Activated CD8-positive, alpha-beta memory T cell treated with anti-CD3 and anti-CD28 coated beads, Interleukin-2, amount 50 U/mL, for 24 hours (primary cell): ENCODE measurements at regions not wholly inside any gene's neighbourhood (a gene's known extent, or its start where the extent isn't known, plus 50 kb on each side); places are given as distances from the start of the nearest gene placed in this dataset.
A peak's percentile ranks its signal among the peaks of the same experiment; 100 is the strongest.

Source experiments
- DNase-seq: peaks from one replicate; pipeline ENCODE4 v3.0.0-alpha.2; 2020; ENCODE audit errors: extremely low read depth

DNA sequence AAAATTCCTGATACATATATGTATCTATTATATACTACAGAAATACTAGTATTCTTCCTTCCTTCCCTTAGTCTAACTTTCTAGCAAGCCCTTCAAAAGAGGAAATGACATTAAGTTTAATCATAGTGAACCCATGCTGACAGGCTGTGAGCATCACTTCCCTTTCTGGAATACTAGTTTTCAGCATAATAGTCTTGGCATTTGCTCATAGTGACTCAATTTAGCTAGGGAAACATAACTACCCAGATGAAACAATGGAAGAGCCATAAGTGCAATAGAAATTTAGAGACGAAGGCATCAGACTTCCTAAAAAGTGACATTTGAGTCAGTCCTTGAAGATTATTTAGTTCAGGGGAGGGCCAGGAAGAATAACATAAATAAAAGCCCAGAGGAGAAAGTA, 184.5 kb upstream of the CRY1 start:
- no peak for DNase-seq

DNA sequence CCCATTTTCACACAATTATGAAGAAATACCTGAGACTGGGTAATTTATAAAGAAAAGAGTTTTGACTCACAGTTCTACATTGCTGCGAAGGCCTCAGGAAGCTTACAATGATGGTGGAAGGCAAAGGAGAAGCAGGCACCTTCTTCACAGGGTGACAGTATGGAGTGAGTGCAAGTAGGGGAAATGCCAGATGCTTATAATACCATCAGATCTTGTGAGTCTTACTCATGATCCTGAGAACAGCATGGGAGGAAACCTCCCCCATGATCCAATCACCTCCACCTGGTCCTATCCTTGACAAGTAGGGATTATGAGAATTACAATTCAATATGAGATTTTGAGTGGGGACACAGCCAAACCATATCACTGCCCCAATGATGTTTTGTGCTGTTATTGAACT, 189.3 kb upstream of the CRY1 start:
- DNase-seq, result no peak

DNA sequence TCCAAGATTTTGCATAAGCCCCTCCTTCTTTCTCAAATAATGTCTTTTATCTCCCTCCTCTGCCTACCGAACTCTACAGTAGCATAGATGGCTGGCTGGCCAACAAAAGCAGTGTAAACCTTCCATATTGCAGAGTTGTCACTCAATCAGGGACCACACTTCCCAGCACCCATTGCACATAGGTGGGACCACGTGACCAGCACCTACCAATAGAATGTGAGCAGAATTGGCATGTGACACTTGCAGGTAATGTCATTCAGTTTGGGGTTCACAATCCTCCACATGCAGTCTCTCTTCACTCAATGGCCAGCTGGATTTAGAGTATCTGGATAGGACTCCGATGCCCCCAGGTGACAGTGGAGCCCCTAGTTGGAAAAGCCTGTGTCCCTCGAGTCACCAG, 190.3 kb upstream of the CRY1 start:
- no peak for DNase-seq

DNA sequence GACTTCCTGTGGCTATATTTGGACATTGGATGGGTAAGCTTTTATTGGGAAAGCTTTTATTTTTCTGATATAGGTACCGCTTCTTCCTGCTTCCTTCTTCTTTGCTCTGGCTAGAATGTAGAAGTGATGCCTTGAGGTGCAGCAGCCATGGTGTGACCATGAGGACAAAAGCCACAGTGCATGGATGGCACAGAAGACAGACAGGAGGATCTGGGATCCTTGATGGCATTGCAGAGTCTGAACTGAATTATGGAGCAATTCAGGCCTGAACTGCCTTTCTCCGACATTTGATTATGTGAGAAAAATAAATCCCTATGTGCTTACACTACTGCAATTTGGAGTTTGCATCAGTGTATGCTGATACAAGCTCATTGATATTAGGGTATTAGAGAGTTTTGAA, 191.3 kb upstream of the CRY1 start:
- DNase-seq, result no peak

DNA sequence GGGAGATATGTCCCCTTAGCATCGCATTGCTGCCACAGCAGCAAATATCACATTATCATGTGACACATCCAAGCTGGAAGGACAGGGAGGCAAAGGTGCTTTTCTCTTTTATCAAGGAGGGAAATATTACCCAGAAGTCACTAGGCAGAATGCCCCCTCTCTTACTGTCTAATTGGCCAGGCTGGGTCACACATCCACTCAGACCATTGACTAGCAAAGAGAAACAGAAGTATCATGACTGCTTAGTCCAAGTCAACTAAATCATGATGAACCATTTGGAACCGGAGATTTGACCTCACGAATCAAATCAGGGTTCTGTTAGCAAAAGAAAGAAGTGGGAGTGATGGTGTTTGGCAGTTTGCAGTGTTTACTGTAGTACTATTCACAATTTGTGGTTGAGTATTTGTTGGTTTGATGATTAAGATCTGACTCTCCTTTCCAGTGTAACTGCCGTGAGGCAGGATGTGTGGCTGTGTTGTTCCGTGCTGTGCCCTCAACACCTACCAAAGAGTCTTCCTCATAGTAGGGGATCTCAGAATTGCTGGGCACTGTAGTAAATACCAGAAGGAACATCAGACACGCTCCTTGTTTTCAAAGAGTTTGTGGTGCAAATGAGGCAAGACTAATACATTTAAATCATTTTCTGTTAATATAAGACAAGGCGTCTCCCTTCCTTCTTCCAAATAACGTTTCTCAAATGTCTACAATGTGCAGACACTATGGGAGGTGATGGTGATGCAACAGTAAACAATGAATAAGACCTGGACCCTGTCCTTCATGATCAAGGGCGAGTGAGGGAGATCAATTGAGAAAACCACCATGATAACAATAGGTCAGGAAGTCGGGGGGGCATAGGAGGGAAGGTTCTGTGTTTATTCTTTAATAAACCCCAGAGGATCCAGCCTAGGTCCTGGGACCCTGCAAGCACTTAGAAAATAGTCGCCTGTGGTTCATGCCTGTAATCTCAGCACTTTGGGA, 194.4 kb upstream of the CRY1 start:
- DNase-seq, result no peak

DNA sequence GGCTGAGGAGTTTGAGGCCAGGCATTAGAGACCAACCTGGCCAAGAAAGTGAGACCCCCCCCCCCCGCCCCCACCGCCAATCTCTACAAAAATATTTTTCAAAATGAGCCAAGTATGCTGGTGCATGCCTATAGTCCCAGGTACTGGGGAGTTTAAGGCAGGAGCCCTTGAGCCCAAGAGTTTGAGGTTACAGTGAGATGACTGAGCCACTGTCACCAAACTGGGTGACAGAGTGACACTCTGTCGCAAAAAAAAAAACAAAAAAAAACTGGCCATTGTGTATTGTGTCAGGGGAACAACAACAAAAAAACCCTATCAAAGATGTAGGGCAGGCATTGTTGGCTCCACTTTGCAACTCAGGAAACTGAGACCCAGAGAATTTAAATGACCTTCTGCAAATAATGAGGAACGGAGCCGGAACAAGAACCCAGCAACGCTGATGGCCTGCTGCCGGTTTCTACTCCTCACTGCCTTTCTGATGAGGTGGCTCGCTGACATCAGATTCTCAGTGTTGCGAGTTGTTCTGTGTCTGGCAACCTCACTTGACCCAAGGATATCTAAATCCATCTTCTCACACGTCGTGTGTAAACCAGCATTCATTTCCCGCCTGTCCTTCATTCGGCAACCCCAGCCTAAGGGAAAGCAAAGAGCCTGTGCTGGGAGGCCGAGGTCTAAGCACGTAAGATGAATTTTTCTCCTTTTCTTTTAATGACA, 195.2 kb upstream of the CRY1 start:
- no peak for DNase-seq

DNA sequence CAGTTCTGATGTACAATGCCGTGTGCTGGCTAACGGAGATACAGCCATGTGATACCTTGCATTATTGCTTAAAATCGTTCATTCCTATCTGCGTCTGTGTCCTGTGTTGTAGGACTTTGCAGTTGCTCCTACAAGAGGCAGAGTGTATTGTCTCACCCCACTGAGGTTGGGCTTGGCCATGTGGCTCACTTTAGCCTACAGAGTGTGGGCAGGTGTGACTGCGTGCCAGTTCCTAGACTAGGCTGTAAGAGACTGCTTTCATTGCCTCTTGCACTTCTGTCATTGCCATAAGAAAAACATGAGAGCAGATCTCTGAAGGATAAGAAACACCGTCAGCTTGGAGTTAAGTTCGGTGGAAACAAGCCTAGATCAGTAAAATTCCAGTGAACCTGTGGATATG, 197.7 kb upstream of the CRY1 start:
- no peak for DNase-seq

DNA sequence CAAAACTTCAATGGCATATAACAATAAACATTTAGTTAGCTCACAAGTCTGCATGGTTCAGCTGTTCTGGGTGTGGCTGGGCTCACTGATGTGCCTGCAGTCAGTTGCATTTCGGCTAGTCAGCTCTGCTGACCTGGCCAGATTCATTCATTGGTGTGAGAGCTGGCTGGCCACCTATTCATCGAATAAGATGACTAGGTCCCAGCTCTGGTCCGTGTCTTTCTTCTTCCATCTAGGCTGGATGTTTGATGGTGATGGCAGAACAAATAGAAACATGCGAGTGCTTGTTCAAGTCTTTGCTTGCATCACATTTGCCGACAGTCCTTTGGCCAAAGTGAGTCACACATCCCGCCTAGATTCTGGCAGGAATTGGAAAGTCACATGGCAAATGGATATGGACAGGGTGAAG, 203.3 kb upstream of the CRY1 start:
- DNase-seq, result no peak

DNA sequence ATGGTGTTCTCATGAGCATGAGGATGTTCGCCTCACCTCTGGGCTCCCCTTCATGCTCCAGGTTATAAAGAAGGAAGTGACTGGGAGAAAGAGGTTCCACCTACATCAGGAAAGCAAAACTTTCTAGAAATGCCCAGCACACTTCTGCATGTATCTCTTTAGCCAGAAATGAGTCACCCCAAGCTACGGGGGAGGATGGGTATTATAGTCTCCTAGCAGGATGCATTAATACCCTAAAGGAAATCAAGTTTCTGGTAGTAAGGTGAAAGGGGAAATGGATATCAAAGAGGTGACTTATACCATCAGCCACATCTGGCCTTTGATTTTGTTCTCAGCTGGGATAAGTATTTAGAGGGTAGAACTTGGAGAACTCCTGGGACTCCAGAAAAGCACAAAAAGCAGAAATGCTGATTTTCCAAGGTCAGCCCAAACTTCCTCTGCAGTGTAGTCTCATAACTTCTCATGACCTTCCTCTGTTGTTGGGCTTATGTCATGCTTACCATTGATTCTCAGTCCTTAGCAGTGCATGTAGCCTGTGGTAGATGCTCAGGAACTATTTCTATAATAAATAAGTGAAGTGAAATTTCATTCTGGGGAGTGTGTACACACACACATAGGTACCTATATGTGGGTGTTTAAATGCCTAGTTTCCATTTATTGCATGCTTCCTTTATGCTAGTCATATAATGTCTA, 209.4 kb upstream of the CRY1 start:
- no peak for DNase-seq

DNA sequence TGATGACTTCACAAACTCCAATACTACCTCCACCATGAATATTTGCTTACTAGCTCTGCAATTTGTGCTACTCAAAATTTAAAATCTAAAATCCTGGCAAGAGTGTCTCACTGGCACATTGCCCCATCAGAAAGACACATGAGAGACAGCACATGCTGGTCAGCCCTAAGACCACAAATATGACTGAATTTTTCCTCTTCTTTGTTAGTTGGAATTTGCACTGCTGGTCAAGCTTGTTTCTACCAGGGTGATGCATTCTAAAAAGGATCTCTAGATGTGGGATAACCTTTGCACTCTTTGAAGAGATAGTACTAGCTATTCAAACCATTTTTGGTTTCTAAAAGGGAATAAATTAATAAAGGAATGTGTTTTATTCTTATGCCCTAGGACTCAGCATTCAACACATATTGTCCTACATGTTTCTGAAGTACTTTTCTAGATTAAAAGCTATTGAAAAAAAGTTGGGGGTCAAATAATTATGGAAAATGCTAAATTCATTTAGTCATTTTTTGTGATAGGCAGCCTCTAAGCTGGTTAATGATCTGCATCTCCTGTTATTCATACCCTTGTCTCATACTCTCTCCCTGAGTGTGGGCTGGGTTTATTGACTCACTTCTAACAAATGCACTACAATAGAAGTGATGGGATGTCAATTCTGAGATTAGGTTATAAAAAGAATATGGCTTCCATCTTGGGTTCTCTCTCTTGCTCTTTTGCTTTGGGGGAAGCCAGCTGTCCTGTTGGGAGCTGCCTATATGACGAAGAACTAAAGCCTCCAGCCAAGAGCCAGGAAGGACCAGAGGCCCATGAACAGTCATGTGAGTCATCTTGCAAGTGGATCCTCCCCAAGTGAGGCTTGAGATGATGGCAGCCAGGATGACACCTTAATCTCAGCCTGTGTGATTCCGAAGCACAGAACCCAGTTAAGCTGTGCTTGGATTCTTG, 211.5 kb upstream of the CRY1 start:
- no peak for DNase-seq

DNA sequence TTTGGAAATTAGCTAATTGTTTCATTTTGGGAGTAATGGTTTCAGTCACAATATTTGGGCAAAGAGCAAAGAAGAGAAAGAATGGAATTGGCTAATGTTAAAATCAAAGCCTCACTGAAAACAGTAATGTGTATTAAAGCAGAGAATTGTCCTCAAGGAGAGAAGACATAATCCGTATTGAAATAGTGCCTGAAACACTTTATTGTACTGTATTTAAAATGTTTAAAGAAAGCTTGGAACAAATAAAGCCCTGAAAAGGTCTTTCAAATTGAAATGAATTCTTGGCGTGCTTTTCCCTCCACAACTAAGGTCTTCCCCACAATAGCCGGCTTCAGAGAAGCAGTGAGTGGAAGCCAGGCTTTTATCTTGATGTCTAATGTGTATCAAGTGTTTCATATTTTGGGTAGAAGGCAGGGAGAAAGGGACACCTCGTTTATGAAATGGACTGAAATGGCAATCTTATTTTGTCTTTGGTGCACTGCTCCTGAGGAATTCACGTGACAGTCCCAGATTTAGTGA, 212.9 kb upstream of the CRY1 start:
- no peak for DNase-seq

DNA sequence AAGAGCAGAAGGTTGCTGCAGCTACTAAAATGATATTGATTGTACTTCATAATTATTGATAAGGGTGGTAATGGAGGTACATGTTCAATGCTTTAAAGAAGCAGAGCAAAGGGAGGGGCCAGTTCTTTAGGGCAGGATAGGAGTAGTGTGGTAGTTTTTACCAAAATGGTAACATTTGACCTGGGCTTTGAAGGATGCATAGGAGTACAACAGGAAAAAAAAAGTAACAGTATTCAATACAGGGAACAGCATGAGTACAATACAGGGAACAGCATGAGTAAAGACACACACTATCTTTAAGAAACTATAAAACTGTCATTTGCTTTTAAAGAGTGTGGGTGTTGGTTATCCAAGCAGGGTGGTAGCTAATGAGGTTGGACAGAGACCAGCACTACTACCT, 215.0 kb upstream of the CRY1 start:
- DNase-seq, result no peak

DNA sequence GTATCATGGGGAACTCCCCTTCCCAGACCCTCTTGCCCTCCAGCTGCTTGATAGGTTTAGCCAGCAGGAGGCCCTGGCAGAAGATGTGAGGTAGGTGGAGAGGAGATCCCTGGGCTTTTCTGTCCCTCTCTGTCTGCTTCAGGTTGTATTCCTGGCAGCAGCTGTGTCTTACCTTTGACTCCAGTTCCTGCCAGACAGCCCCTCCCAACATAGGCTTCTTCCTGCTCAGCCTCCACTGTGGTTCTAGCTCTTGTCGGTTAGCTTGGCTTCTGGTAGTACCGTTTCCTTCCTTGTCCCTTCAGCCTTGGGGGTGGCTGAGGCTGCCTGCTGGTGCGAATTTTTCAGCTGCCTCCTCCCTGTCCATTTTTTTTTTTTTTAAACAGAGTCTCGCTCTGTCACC, 215.7 kb upstream of the CRY1 start:
- DNase-seq, result no peak

DNA sequence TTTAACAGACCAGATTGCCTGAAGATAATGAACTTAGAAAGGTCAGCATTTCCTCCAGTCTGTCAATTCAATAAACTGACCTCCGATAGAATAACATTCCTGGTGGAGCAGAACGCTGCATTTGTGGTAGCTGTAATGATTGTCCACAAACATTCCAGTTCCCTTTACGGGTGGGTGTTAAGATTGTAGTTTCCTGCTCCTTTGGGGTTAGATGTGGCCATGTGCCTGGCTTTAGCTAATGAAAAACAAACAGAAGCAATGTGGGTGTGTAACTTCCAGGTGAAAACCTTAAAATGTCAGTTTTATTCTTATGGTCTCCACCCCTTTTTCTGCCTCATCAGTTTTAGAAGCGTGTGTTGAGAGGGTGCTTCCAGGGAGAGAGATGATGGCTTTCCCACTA, 217.3 kb upstream of the CRY1 start:
- DNase-seq, result no peak

DNA sequence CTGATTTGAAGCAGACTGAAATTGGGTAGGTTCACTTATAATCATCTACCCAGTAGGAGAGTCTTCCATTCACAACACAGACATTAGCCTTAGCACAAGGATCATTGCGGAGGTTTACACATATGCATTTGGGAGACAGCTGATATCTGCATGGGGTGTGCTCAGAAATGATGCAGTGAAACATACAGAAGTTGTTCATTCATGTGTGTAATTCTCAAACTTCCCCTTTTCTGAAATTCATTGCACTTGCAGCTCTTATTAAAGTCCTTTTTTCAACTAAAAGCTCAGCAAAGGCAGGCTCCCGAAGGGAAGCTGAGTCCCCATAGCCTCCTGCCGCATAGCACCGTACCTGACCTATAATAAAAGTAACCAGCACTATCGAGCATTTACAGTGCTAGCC, 218.3 kb upstream of the CRY1 start:
- DNase-seq, result no peak

DNA sequence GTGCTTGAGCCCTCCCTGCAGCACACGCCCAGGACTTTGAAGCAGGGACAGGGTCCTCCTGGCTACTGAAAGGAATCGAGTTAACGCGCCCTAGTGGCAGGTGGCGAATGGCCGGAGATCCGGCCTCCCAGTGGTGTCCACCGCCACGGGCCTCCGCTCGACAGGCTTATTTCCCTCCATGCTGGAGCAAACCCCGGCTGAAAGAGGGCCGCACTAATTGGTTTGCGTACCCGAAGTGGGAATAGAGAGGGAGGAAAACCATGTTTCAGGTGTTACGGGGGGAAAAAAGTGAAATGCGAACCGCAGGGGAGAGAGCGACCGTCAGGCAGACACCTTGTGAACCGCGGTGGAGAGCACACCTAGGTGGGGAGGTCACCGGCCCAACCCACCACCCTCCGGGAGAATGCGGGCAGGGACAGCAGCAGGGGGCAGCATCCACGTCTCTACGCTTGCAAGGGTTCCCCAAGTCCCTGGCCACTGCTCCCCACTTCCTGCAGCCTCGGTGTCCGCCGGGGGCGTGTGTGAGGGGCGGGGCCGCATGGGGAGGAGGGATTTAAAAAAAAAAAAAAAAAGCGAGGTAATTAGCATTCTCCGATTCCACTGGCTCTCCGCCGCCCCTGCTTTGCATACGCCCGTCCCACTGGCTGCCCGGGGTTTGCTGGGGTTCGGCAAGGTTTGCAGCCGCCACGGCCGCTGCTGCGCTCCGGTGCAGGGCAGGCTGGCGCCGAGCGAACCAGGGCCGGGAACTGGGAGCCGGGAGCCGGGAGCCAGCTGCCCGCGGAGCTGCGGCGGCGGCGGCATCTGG, 224.6 kb upstream of the CRY1 start:
- DNase-seq, result peak; percentile 49

DNA sequence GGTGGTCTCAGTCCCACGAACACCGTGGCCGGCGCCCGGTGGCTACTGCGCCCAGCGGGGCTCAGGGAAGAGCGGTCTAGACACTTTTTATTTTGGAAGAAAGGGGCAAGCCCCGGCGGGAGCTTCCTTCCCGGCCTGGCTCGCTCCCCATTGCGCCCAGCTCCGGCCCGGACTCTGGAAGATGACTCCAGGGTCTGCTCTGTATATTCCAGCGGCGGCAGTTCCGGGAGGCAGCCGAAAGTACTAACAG, 225.1 kb upstream of the CRY1 start:
- no peak for DNase-seq

DNA sequence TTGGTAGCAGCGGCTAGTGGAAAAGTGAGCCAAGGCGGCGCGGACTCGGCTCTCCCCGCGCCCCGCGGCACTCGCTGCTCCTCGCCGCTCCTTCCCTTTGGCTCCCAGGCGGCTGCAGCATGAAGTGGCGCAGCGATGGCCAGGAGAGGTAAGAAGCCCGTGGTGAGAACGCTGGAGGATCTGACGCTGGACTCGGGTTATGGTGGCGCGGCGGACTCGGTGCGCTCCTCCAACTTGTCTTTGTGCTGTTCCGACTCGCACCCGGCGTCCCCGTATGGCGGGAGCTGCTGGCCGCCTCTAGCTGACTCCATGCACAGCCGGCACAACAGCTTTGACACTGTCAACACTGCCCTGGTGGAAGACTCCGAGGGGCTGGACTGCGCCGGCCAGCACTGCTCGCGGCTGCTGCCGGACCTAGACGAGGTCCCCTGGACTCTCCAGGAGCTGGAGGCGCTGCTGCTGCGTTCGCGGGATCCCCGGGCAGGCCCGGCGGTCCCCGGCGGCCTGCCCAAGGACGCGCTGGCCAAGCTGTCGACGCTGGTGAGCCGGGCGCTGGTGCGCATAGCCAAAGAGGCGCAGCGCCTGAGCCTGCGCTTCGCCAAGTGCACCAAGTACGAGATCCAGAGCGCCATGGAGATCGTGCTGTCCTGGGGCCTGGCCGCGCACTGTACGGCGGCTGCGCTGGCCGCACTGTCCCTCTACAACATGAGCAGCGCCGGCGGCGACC, 225.6 kb upstream of the CRY1 start:
- no peak for DNase-seq

DNA sequence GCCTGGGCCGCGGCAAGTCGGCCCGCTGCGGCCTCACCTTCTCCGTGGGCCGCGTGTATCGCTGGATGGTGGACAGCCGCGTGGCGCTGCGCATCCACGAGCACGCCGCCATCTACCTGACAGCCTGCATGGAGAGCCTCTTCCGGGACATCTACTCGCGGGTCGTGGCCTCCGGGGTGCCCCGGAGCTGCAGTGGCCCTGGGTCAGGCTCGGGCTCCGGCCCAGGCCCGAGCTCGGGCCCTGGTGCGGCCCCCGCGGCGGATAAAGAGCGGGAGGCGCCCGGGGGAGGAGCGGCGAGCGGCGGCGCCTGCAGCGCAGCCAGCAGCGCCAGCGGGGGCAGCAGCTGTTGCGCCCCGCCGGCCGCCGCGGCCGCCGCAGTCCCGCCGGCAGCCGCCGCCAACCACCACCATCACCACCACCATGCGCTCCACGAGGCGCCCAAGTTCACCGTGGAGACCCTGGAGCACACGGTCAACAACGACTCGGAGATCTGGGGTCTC, 226.2 kb upstream of the CRY1 start:
- no peak for DNase-seq
